Adrenal gland (tissue), 9 donors: ENCODE measurements at regions not wholly inside any gene's neighbourhood (a gene's known extent, or its start where the extent isn't known, plus 50 kb on each side); places are given as distances from the start of the nearest gene placed in this dataset.

Experiments used
- DNase-seq, 7 donors: peaks; one replicate each; pipeline ENCODE4 v3.0.0-alpha.2; 2019 to 2020
- H3K27ac ChIP-seq, 5 donors: fragments of 200-600 bp; sonication (generic) in 4 of 5; 1 replicate in 3 of 5; 2 replicates in 2 of 5; pipeline versions ENCODE4 v1.5.1 to v1.8.0; 2016 to 2020; ENCODE audit warnings: mild to moderate bottlenecking in 1 of 5
- H3K27me3 ChIP-seq: fragments of 200-600 bp; 2 replicates; pipeline ENCODE4 v1.8.0; 2021
- H3K36me3 ChIP-seq, 2 donors: fragments of 200-600 bp; replicated peaks in 1 of 2; 1 replicate in 1 of 2; 2 replicates in 1 of 2; pipeline versions ENCODE4 v1.5.1 to v1.8.0; 2018 to 2022
- H3K4me1 ChIP-seq, 2 donors: fragments of 200-600 bp; replicated peaks in 1 of 2; 1 replicate in 1 of 2; 2 replicates in 1 of 2; pipeline versions ENCODE4 v1.5.1 to v1.8.0; 2018 to 2021
- H3K4me3 ChIP-seq, 4 donors: fragments of 200-600 bp; sonication (generic) in 3 of 4; one replicate each; pipeline ENCODE4 v1.5.1; 2016 to 2018
- H3K9me3 ChIP-seq, 3 donors: fragments of 200-600 bp; sonication (generic) in 1 of 3; replicated peaks in 1 of 3; 1 replicate in 2 of 3; 2 replicates in 1 of 3; pipeline versions ENCODE4 v1.5.1 to v1.8.0; 2016 to 2021
- POLR2A ChIP-seq, 2 donors: fragments of 450-650 bp; IDR thresholded peaks; one replicate each; pipeline ENCODE4 v1.6.1; 2017; ENCODE audit warnings: antibody characterized with exemption in 2 of 2, mild to moderate bottlenecking in 2 of 2, moderate library complexity in 1 of 2
- WGBS, 4 donors: extraction: QIAGEN DNeasy Blood & Tissue Kit in 2 of 4; methylation state at CpG; one replicate each; pipeline versions ENCODE4 v1.1.5 to v1.1.7; 2013 to 2017; 5-methylcytosine and 5-hydroxymethylcytosine counted together
- intact Hi-C, 2 donors: fragments of 100-400 bp; cut with DNase I; formaldehyde crosslinking; loops; one replicate each; pipeline versions ENCODE4 v1.14.1 to v1.15.0; 2022 to 2023
- TF ChIP-seq, protein P1 (sequence below), 6 experiments: fragments of 450-650 bp in 4 of 6; fragments of 200-600 bp in 2 of 6; sonication (generic) in 1 of 6; IDR thresholded peaks; 1 replicate in 5 of 6; 2 replicates in 1 of 6; pipeline versions ENCODE4 v1.5.1 to v1.8.0; 2016 to 2021; ENCODE audit warnings: antibody characterized with exemption in 6 of 6, mild to moderate bottlenecking in 2 of 6, moderate library complexity in 1 of 6
- donor health status: healthy with polysubstance abuse.
- donor health status: Bipolar disorder and iron deficiency.
- donor health status: DM: yes; HTN: yes; CAD: no.
- donor health status: DM: no; HTN: no; CAD: no.
- donor health status: DM: no; HTN: no; CAD: no.

DNA sequence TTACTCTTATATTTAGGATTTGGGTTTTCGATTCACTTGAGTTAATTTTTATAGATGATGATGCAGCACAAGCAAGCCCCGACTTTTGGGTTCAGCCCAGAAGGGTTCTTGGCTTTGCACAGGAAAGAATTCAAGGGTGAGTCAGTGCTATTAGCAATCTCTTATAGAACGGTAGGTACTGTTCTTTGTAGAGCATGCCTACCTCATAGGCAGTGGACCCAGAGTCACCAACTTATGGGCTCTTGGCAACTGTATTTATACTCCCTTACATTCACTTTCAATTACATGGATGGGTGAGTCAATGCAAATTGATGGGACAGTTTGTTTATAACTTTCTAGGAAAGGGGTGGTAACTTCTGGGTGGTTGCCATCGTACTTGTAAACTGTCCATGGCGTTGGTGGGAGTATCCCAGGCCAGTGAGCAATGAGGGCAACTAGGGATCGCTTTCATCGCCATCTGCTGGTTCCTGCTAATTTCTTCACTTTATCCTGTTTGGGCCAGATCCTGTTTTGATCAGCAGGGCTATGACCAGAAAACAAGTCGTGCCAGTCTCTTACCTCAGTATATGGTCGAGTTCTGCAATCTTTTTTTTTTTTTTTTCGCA, 362.6 kb downstream of the CNTNAP4 start:
- Histone ChIP-seq H3K4me1 (no peaks in the 10 kb centered on the region), H3K36me3 (no peaks in the 10 kb centered on the region), H3K4me3 (no peak overlapping the region), H3K27ac (no peak overlapping the region), H3K27me3 (no peaks in the 10 kb centered on the region), H3K9me3 (no peaks in the 10 kb centered on the region)
- peak in 3 of 7 donors; percentile 6 to 22 (median 10) for DNase-seq
- 51 to 69% (median 54%) methylated on average over 9 to 10 of the region's 10 CpGs for WGBS, 4 donors
- TF ChIP-seq POLR2A (IDR thresholded peaks at IDR 0.05) = no peak
- TF ChIP-seq, protein P1, sequence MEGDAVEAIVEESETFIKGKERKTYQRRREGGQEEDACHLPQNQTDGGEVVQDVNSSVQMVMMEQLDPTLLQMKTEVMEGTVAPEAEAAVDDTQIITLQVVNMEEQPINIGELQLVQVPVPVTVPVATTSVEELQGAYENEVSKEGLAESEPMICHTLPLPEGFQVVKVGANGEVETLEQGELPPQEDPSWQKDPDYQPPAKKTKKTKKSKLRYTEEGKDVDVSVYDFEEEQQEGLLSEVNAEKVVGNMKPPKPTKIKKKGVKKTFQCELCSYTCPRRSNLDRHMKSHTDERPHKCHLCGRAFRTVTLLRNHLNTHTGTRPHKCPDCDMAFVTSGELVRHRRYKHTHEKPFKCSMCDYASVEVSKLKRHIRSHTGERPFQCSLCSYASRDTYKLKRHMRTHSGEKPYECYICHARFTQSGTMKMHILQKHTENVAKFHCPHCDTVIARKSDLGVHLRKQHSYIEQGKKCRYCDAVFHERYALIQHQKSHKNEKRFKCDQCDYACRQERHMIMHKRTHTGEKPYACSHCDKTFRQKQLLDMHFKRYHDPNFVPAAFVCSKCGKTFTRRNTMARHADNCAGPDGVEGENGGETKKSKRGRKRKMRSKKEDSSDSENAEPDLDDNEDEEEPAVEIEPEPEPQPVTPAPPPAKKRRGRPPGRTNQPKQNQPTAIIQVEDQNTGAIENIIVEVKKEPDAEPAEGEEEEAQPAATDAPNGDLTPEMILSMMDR (IDR thresholded peaks at IDR 0.05) = peak in 2 of 6 experiments; percentile 6 to 21
- intact Hi-C loops = no loop called here

DNA sequence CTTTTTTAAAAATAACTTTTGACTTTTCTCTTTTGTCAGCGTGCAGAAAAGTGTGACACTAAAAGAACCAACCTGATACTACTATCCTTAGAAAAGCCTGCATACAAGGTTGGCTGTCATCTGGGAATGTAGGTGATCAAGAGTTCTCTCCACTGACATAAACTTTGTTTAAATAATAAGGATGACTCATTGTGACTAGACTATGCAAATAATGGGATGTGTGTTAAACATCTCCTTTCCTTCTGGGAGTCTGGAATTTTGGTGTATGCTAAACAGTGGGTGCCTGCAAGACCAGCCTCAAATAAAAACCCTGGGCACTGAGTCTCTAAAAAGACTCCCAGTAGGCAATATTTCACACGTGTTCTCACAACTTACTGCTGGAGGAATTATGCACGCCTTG, 373.4 kb downstream of the CNTNAP4 start:
- TF ChIP-seq, protein P1 (IDR thresholded peaks at IDR 0.05) = no peak
- TF ChIP-seq POLR2A (IDR thresholded peaks at IDR 0.05) = no peak
- DNase-seq = no peak
- H3K36me3 ChIP-seq = no peaks in the 10 kb centered on the region
- no peaks in the 10 kb centered on the region for H3K9me3 ChIP-seq
- no peak overlapping the region for H3K4me3 ChIP-seq
- H3K4me1 ChIP-seq = no peaks in the 10 kb centered on the region
- WGBS, 4 donors = 77 to 89% (median 80%) methylated on average over 3 of the region's 3 CpGs
- no peak overlapping the region for H3K27ac ChIP-seq
- intact Hi-C loops = no loop called here
- no peaks in the 10 kb centered on the region for H3K27me3 ChIP-seq

DNA sequence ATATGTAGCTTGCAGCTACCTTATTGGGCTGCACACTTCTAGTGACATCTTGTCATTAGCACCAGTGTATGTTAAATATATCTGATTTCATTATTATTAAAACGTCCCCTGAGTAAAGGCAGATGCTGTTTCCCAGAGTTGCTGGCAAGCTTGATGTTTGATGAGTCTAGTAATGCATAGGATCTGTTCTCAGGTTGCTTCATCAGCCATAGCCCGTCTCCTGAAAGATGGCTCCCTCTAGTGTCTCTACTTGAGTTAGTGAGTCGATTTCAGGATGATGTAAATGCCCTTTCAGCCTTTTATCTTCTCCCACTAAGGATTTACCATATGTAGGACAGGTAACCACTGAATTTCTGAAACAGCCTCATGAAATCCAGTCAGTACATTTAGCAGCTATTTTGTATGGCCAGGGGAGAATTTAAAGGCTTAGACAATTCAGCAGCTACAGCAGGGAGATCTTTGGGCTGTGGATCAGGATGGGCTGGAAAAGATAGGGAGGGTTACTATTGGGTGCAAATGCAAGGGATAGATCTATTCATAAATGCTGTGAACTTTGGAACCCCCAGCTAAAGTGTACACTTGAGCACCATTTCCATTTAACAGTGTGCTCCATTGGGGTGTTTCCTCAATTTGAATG, 376.3 kb downstream of the CNTNAP4 start:
- H3K27ac ChIP-seq = no peak overlapping the region
- intact Hi-C loops = no loop called here
- peak in 4 of 7 donors; percentile 12 to 21 (median 18) for DNase-seq
- TF ChIP-seq POLR2A (IDR thresholded peaks at IDR 0.05) = no peak
- TF ChIP-seq, protein P1 (IDR thresholded peaks at IDR 0.05) = peak in 5 of 6 experiments; percentile 22 to 56 (median 46)
- WGBS, 4 donors = 4 to 7% (median 6%) methylated on average over 3 of the region's 3 CpGs
- H3K9me3 ChIP-seq = no peaks in the 10 kb centered on the region
- H3K36me3 ChIP-seq = no peaks in the 10 kb centered on the region
- no peaks in the 10 kb centered on the region for H3K27me3 ChIP-seq
- no peaks in the 10 kb centered on the region for H3K4me1 ChIP-seq
- no peak overlapping the region for H3K4me3 ChIP-seq

DNA sequence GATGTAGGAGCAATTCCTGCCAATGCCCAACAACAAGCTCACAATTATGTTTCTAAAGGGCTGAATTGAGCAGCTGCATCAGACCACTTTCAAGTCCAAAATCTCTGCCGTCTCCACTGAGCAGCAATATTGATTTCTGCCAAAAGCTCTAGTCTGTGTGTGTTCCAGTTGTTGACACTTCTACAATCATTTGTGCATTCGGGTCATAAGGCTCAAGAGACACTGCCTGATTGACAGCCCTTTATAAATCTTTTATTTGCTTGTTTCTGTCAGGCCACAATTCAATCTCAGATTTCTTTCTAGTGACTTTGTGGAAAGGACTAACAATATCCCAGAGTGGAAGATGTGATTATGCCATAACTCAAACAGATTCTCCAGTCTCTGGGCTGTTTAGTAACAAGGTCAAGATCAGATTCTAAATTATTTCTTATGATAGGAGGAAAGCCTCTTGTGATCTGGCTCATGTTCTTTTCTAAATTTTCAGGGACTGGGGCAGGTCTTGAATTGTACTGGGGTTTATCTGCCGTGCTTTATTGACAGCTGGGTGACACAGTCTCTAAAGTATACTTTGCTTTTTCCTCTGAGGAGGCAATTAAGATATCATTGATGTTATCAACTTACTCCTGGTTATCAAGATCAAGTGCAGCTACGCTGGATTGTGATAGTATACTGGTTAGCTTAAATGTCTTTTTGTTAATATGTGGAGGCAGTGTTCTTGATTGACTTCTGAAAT, 377.1 kb downstream of the CNTNAP4 start:
- H3K27me3 ChIP-seq = no peaks in the 10 kb centered on the region
- WGBS, 4 donors = 60 to 70% (median 64%) methylated on average over 4 of the region's 4 CpGs
- H3K9me3 ChIP-seq = no peaks in the 10 kb centered on the region
- H3K36me3 ChIP-seq = no peaks in the 10 kb centered on the region
- no peak overlapping the region for H3K27ac ChIP-seq
- no peak for TF ChIP-seq POLR2A (IDR thresholded peaks at IDR 0.05)
- TF ChIP-seq, protein P1 (IDR thresholded peaks at IDR 0.05) = no peak
- no peak for DNase-seq
- H3K4me3 ChIP-seq = no peak overlapping the region
- H3K4me1 ChIP-seq = no peaks in the 10 kb centered on the region
- intact Hi-C loops = no loop called here
